ENCODE measurements at regions not wholly inside any gene's neighbourhood (a gene's known extent, or its start where the extent isn't known, plus 50 kb on each side); places are given as distances from the start of the nearest gene placed in this dataset.

- DNase-seq = no peak
- no peaks in the 10 kb centered on the region for H3K4me1 ChIP-seq
- H3K9me3 ChIP-seq = no peaks in the 10 kb centered on the region
- H3K27me3 ChIP-seq = no peaks in the 10 kb centered on the region
- intact Hi-C loops (cut with DNase I; ENCODE audit: low total_unique reads) = no loop called here
- no peak overlapping the region for H3K4me3 ChIP-seq
- H3K36me3 ChIP-seq = no peaks in the 10 kb centered on the region
- in situ Hi-C loops (cut with MboI; ENCODE audit: low sequenced_read_pairs in 4 of 4) = no loop called here
- H3K27ac ChIP-seq = no peak overlapping the region
- TF ChIP-seq CTCF (IDR thresholded peaks at IDR 0.05 in 4 of 5, conservative IDR thresholded peaks at IDR 0.05 in 1 of 5) = no peak
- TF ChIP-seq POLR2A (IDR thresholded peaks at IDR 0.05) = no peak
- ATAC-seq = no peak
These were observed 163.6 kb upstream of the SLC39A10 start for GRCh38 chr2:195493416-195493815.

- in situ Hi-C loops (cut with MboI; ENCODE audit: low sequenced_read_pairs in 4 of 4) = no loop called here
- TF ChIP-seq POLR2A (IDR thresholded peaks at IDR 0.05) = no peak
- TF ChIP-seq CTCF (IDR thresholded peaks at IDR 0.05 in 4 of 5, conservative IDR thresholded peaks at IDR 0.05 in 1 of 5) = no peak
These were observed 166.7 kb upstream of the SLC39A10 start for GRCh38 chr2:195490319-195490718.

GRCh38 chr2:195489101-195489500 is 167.9 kb upstream of the SLC39A10 start:
- in situ Hi-C loops (cut with MboI; ENCODE audit: low sequenced_read_pairs in 4 of 4) = no loop called here
- Histone ChIP-seq H3K27me3 (no peaks in the 10 kb centered on the region), H3K4me3 (no peak overlapping the region), H3K36me3 (no peaks in the 10 kb centered on the region), H3K27ac (no peak overlapping the region), H3K9me3 (no peaks in the 10 kb centered on the region), H3K4me1 (no peaks in the 10 kb centered on the region)
- DNase-seq (no peak), ATAC-seq (peak; percentile 21 to 42)
- TF ChIP-seq POLR2A (IDR thresholded peaks at IDR 0.05) (no peak), CTCF (IDR thresholded peaks at IDR 0.05 in 4 of 5, conservative IDR thresholded peaks at IDR 0.05 in 1 of 5) (no peak)
- intact Hi-C loops (cut with DNase I; ENCODE audit: low total_unique reads) = no loop called here

More at GRCh38 chr2:195490319-195490718, 166.7 kb upstream of the SLC39A10 start:
- ATAC-seq (no peak), DNase-seq (no peak)
- intact Hi-C loops (cut with DNase I; ENCODE audit: low total_unique reads) = no loop called here
- Histone ChIP-seq H3K9me3 (no peaks in the 10 kb centered on the region), H3K27ac (no peak overlapping the region), H3K4me3 (no peak overlapping the region), H3K36me3 (no peaks in the 10 kb centered on the region), H3K4me1 (no peaks in the 10 kb centered on the region), H3K27me3 (no peaks in the 10 kb centered on the region)

- no peak overlapping the region for H3K4me3 ChIP-seq
- no peaks in the 10 kb centered on the region for H3K4me1 ChIP-seq
- ATAC-seq = no peak
- intact Hi-C loops (cut with DNase I; ENCODE audit: low total_unique reads) = no loop called here
- H3K9me3 ChIP-seq = no peaks in the 10 kb centered on the region
- H3K27me3 ChIP-seq = no peaks in the 10 kb centered on the region
- no peak for TF ChIP-seq CTCF (IDR thresholded peaks at IDR 0.05 in 4 of 5, conservative IDR thresholded peaks at IDR 0.05 in 1 of 5)
- TF ChIP-seq POLR2A (IDR thresholded peaks at IDR 0.05) = no peak
- no peak for DNase-seq
- H3K27ac ChIP-seq = no peak overlapping the region
- in situ Hi-C loops (cut with MboI; ENCODE audit: low sequenced_read_pairs in 4 of 4) = no loop called here
- H3K36me3 ChIP-seq = no peaks in the 10 kb centered on the region
These were observed 168.5 kb upstream of the SLC39A10 start for GRCh38 chr2:195488567-195488966.

GRCh38 chr2:195486987-195487644 is 169.9 kb upstream of the SLC39A10 start:
- intact Hi-C loops (cut with DNase I; ENCODE audit: low total_unique reads) (no loop called here), in situ Hi-C loops (cut with MboI; ENCODE audit: low sequenced_read_pairs in 4 of 4) (no loop called here)
- ATAC-seq (no peak), DNase-seq (no peak)
- no peak for TF ChIP-seq CTCF (IDR thresholded peaks at IDR 0.05 in 4 of 5, conservative IDR thresholded peaks at IDR 0.05 in 1 of 5)
- TF ChIP-seq POLR2A (IDR thresholded peaks at IDR 0.05) = no peak
- Histone ChIP-seq H3K4me1 (no peaks in the 10 kb centered on the region), H3K27me3 (no peaks in the 10 kb centered on the region), H3K4me3 (no peak overlapping the region), H3K36me3 (no peaks in the 10 kb centered on the region), H3K27ac (no peak overlapping the region), H3K9me3 (no peaks in the 10 kb centered on the region)
